Mucosa of rectum (tissue), 2 donors: ENCODE measurements at regions not wholly inside any gene's neighbourhood (a gene's known extent, or its start where the extent isn't known, plus 50 kb on each side); places are given as distances from the start of the nearest gene placed in this dataset.

Experiments
- H3K27ac ChIP-seq, 2 donors: one replicate each; pipeline ENCODE4 v1.7.0; 2013; ENCODE audit warnings: inconsistent platforms in 2 of 2, low read depth in 2 of 2, low read length in 2 of 2
- H3K27me3 ChIP-seq, 2 donors: one replicate each; pipeline ENCODE4 v1.7.0; 2013; ENCODE audit warnings: low read length in 2 of 2; ENCODE audit not compliant: control insufficient read depth in 2 of 2, insufficient read depth in 2 of 2
- H3K36me3 ChIP-seq, 2 donors: one replicate each; pipeline ENCODE4 v1.7.0; 2013; ENCODE audit warnings: low read length in 2 of 2; ENCODE audit not compliant: control insufficient read depth in 2 of 2, insufficient read depth in 2 of 2
- H3K4me1 ChIP-seq, 2 donors: one replicate each; pipeline ENCODE4 v1.7.0; 2013; ENCODE audit warnings: low read length in 2 of 2, mild to moderate bottlenecking in 1 of 2; ENCODE audit not compliant: control insufficient read depth in 2 of 2, insufficient read depth in 2 of 2
- H3K4me3 ChIP-seq, 2 donors: one replicate each; pipeline ENCODE4 v1.7.0; 2013; ENCODE audit warnings: low read length in 2 of 2
- H3K9ac ChIP-seq, 2 donors: one replicate each; pipeline ENCODE4 v1.7.0; 2013; ENCODE audit warnings: low read length in 2 of 2, low read depth in 1 of 2, mild to moderate bottlenecking in 1 of 2
- H3K9me3 ChIP-seq, 2 donors: one replicate each; pipeline ENCODE4 v1.7.0; 2013; ENCODE audit warnings: low read length in 2 of 2; ENCODE audit not compliant: control insufficient read depth in 2 of 2
- donor health status: healthy.
- donor health status: Normal muscosa, but diverticular disease.

DNA sequence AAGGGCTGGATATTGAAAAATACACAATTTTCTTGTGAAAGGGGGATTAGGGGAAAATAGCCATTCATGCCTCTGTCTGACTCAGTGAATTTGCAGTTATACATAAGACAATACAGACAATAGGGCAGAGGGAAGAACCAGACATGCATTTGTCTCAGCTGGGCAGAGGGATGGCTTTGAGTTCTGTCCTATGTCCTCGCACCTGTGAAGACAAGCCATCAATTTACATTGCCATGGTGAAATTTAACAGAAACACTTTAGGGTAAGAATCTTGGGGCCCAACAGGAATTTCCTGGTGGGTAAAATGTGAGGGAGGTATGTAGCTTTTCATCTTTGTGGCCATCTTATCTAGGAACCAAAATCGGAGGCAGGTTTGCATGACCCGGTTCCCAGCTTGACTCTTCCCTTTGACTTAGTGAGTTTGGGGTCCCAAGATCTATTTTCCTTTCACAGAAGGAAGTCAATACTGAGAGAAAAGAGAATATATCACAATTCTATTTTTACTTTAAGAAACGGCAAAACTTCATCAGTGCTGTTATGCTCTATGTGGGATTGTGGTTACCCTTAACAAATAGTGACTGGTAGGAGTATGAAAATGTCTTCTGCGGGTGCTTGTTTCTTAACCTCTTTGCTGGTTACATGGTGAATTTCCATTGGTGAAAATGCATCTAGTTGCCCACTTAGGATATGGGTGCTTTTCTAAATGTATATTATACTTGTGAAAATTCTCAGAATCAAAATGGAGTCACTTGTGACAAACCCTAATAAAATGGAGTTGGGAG is 221.8 kb downstream of the SPP2 start:
- Histone ChIP-seq H3K9me3 (no peaks in the 10 kb centered on the region), H3K4me3 (no peak overlapping the region), H3K27ac (no peak overlapping the region), H3K4me1 (no peaks in the 10 kb centered on the region), H3K27me3 (no peaks in the 10 kb centered on the region), H3K36me3 (no peaks in the 10 kb centered on the region), H3K9ac (no peak overlapping the region)

DNA sequence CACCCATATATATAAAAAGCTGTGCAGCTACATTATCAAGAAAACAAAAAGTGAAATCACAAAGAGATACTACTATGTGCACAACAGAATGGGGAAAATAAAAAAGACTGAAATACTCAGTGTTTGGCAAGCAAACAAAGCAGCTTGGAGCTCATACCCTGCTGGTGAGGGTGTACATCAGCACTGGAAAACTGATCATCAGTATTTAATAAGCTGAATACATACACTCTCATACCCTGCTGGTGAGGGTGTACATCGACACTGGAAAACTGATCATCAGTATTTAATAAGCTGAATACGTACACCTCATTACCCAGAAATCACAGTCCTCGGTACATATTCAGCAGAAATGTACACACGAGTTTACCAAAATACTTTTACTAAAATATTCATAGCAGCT is 220.8 kb downstream of the SPP2 start:
- H3K27me3 ChIP-seq, result no peaks in the 10 kb centered on the region
- H3K27ac ChIP-seq, result no peak overlapping the region
- no peak overlapping the region for H3K4me3 ChIP-seq
- no peaks in the 10 kb centered on the region for H3K9me3 ChIP-seq
- no peak overlapping the region for H3K9ac ChIP-seq
- H3K4me1 ChIP-seq, result no peaks in the 10 kb centered on the region
- H3K36me3 ChIP-seq, result no peaks in the 10 kb centered on the region

DNA sequence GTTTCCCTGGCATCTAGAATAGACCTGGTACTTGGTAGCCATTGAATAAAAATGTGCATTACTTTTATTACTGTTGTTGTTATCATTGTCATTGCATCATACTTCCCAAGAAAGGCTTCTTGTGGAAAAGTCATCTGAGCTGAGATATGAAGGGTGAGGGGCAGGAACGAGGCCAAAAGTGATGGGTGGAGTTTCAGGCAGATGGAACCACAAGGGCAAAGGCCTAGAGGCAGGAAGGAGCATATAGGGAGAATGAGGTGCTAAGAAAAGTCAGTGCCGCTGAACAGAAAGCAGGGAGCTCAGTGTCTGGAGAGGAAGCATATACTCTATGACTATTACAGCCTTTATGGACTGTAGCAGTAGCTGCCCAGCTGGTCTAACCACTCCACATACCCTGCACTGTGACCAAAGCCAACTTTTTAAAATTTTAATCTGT is 219.3 kb downstream of the SPP2 start:
- Histone ChIP-seq H3K4me1 (no peaks in the 10 kb centered on the region), H3K27ac (no peak overlapping the region)

DNA sequence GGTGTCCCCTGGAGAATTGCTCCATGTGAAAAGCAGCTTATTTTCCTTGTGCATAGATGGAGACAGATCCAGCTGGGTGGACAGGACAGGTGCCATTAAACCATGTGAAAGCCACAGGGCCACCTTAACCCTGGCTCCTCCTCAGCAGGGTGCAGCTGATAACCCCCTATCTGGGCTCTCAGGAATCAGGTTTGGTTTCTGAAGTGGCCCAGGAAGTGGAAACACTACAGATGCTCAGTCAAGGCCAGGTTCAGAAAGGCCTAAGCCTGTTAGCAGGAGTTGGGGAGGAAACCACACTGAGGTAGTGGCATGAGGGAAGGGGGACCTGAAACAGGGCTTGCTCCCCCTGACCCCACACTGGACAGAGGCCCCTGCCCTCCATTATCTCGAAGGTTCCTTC is 217.0 kb downstream of the SPP2 start:
- Histone ChIP-seq H3K27ac (no peak overlapping the region), H3K27me3 (no peaks in the 10 kb centered on the region), H3K9me3 (no peaks in the 10 kb centered on the region), H3K9ac (no peak overlapping the region), H3K36me3 (no peaks in the 10 kb centered on the region), H3K4me1 (no peaks in the 10 kb centered on the region), H3K4me3 (no peak overlapping the region)

More for the DNA sequence above, 219.3 kb downstream of the SPP2 start:
- no peaks in the 10 kb centered on the region for H3K27me3 ChIP-seq
- no peak overlapping the region for H3K4me3 ChIP-seq
- H3K9me3 ChIP-seq, result no peaks in the 10 kb centered on the region
- no peak overlapping the region for H3K9ac ChIP-seq
- no peaks in the 10 kb centered on the region for H3K36me3 ChIP-seq

DNA sequence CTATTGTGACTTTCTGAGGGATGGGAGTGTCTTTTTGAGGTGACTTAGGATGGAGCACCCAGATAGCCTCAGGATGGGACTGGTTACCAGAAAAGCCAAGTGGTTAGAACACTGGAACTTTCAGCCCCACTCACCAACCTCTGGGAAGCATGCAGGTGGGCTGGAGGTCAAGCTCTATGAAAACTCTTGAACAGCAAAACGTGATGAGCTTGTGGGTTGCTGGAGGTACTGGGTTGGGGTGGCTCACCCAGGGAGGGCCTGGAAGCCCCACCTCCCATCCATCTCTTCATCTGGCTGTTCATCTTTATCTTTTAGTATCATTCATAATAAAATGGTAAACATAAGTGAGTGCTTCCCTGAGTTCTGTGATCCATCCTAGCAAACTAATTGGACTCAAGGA is 216.4 kb downstream of the SPP2 start:
- no peaks in the 10 kb centered on the region for H3K9me3 ChIP-seq
- H3K4me3 ChIP-seq, result no peak overlapping the region
- H3K27ac ChIP-seq, result no peak overlapping the region
- no peaks in the 10 kb centered on the region for H3K27me3 ChIP-seq
- no peaks in the 10 kb centered on the region for H3K36me3 ChIP-seq
- no peaks in the 10 kb centered on the region for H3K4me1 ChIP-seq
- H3K9ac ChIP-seq, result no peak overlapping the region

DNA sequence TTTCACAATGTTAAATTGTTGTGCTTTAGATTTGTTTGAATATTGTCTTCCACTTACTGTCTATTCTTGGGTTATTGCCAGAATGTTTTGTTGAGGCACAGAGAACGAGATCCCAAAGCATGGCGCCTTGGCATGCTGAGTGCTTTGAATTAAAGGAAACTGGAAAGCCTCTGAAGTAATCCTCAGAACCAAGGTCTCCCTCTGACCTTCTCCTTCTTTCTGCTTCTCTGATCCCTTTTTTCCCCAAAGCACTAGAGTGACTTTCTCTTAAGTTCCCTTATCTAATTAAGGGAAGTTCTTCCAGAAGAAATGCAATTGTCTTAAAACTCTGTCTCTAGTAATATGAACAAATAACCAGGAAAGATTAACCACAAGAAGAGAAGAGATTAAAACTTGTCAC is 214.7 kb downstream of the SPP2 start:
- no peaks in the 10 kb centered on the region for H3K9me3 ChIP-seq
- H3K4me3 ChIP-seq, result no peak overlapping the region
- H3K4me1 ChIP-seq, result no peaks in the 10 kb centered on the region
- H3K27me3 ChIP-seq, result no peaks in the 10 kb centered on the region
- H3K27ac ChIP-seq, result no peak overlapping the region
- no peak overlapping the region for H3K9ac ChIP-seq
- H3K36me3 ChIP-seq, result no peaks in the 10 kb centered on the region

DNA sequence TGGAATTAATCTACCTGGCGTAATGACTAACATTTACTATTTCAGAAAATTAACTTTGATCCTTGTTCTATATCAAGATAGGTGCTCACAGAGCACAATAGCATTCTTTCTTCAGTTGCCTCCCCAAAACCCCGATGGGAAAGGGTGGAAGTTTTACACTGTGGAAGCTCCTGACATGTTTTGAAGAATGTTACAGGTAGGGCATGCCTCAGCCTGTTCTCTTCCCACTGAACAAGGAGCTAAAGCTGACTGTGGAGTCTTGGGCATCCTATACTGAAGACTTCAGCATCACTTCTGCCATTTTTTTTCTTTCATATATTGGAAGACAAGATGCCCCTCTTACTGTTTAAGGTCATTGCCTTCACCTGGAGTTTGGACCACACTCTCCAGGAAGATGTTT is 211.2 kb downstream of the SPP2 start:
- H3K27me3 ChIP-seq, result peaks cover 0 to 1% of the 10 kb centered on the region in 2 donors
- no peaks in the 10 kb centered on the region for H3K36me3 ChIP-seq
- H3K4me3 ChIP-seq, result no peak overlapping the region
- no peak overlapping the region for H3K9ac ChIP-seq
- no peaks in the 10 kb centered on the region for H3K9me3 ChIP-seq
- H3K4me1 ChIP-seq, result no peaks in the 10 kb centered on the region
- H3K27ac ChIP-seq, result no peak overlapping the region

DNA sequence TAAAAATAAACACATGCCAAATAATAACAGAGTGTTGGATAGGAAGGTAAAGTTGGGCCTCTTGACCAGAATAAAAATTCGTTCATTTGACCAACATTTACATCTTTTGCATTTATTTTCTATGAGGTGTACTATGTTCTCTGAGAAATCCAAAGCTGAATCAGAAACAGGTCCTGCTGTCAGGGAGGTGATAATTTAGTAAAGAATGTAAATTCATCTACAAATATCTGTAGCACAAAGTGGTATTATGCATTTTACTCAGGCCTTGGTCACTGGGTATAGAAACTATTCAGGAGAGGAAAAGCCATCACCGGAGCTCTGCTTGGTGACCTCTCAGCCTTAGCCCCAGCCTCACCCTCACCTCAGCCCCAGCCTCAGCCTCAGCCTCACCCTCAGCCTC is 208.9 kb downstream of the SPP2 start:
- H3K36me3 ChIP-seq, result no peaks in the 10 kb centered on the region
- no peak overlapping the region for H3K4me3 ChIP-seq
- H3K27ac ChIP-seq, result no peak overlapping the region
- no peaks in the 10 kb centered on the region for H3K4me1 ChIP-seq
- no peaks in the 10 kb centered on the region for H3K9me3 ChIP-seq
- peaks cover 0 to 5% of the 10 kb centered on the region in 2 donors for H3K27me3 ChIP-seq
- H3K9ac ChIP-seq, result no peak overlapping the region

DNA sequence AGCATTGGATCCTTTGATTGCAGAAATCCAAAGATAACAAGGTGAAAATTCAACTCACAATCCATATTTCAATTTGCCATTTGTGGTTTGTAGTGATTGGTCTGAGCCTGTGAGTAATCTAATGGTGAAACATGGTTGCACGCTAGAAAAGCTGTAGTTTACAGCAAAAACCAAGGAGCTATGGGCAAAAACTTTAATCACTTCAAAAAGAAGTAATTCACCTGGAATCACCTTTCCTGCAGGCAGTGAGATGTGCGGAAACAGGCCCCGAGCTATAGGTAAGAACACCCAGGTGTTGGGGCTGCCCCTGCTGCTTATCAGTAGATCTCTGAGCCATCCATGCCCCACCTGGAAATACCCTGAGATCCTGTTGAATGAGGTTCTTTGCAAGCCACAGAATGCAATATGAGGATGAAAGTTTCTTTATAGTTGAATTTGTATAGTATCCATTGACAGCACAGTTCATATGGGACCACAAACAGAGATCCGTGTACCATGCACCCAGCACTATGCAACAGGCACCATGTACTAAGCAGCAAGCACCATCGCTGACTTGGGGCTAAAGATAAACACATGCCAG is 208.2 kb downstream of the SPP2 start:
- Histone ChIP-seq H3K27me3 (peaks cover 0 to 5% of the 10 kb centered on the region in 2 donors), H3K4me1 (no peaks in the 10 kb centered on the region), H3K4me3 (no peak overlapping the region), H3K9me3 (no peaks in the 10 kb centered on the region), H3K27ac (no peak overlapping the region), H3K36me3 (no peaks in the 10 kb centered on the region), H3K9ac (no peak overlapping the region)

DNA sequence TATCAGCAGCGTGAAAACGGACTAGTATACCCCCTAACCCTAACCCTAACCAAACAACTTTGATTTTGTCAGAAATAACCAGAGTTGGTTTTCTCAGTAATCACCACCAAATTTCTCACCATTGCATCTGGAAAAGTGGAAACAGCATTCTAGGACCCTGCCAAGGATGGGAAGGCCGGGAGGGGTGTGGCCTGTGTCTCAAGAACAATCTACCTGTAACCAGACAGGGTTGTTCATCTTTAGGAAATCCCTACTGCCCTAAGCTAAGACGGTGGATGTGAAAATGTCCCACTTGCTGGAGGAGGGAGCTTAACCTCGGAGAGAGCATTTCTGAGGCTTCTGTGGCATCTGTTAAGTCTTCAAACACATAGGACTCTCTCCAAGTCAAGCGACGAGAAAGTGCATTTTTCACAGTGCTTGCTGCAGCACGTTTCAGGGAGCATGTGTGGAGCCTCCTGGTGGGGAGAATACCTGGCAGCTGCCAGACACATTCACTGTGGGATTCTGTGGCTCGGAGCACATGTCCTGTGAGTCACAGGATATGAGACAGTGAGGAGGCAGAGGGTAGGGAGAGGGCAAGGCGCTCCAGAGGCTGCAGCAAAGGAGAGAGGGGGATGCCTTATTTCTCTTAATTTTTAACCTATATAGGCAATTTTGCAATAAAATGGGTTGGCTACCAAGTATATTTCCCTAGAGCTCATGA is 207.5 kb downstream of the SPP2 start:
- Histone ChIP-seq H3K9me3 (no peaks in the 10 kb centered on the region), H3K27ac (no peak overlapping the region), H3K4me3 (no peak overlapping the region), H3K27me3 (peaks cover 0 to 5% of the 10 kb centered on the region in 2 donors), H3K4me1 (no peaks in the 10 kb centered on the region), H3K36me3 (no peaks in the 10 kb centered on the region), H3K9ac (no peak overlapping the region)
